AG10803 (cell line): ENCODE measurements at regions not wholly inside any gene's neighbourhood (a gene's known extent, or its start where the extent isn't known, plus 50 kb on each side); places are given as distances from the start of the nearest gene placed in this dataset.

Experiments used
- DNase-seq: peaks from one replicate; pipeline ENCODE4 v3.0.0; 2010; ENCODE audit warnings: low read depth
- H3K4me3 ChIP-seq: 2 replicates; pipeline ENCODE4 v1.5.1; 2011; ENCODE audit warnings: mild to moderate bottlenecking, low read length, control low read depth
- TF ChIP-seq, protein P1 (sequence below): conservative IDR thresholded peaks from 2 replicates; pipeline ENCODE4 v1.5.1; 2011; ENCODE audit warnings: mild to moderate bottlenecking, low read length, control low read depth, inconsistent platforms

GRCh38 chr7:54161621-54162020 is 380.6 kb upstream of the VSTM2A start:
- TF ChIP-seq, protein P1, sequence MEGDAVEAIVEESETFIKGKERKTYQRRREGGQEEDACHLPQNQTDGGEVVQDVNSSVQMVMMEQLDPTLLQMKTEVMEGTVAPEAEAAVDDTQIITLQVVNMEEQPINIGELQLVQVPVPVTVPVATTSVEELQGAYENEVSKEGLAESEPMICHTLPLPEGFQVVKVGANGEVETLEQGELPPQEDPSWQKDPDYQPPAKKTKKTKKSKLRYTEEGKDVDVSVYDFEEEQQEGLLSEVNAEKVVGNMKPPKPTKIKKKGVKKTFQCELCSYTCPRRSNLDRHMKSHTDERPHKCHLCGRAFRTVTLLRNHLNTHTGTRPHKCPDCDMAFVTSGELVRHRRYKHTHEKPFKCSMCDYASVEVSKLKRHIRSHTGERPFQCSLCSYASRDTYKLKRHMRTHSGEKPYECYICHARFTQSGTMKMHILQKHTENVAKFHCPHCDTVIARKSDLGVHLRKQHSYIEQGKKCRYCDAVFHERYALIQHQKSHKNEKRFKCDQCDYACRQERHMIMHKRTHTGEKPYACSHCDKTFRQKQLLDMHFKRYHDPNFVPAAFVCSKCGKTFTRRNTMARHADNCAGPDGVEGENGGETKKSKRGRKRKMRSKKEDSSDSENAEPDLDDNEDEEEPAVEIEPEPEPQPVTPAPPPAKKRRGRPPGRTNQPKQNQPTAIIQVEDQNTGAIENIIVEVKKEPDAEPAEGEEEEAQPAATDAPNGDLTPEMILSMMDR = no peak
- no peak overlapping the region for H3K4me3 ChIP-seq
- DNase-seq = no peak

DNA sequence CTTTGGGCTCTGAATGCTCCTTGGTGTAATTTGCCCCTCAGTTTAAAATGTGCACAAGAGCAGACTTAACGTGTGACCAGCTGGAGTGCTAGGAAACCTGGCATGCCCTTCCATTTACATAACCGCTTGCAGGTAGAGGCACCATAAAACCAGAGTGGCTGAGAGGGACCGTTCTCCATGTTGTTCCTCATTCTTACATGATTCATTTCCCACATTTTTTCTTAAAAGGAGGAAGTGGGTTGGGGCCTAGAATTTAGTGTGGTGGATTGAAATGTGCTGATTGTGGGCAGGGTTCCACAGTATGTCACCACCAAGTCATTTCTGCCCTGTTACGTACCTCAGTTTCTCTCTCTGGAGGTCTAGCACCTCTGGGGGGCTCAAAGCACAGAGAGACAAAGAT is 375.8 kb upstream of the VSTM2A start:
- DNase-seq = no peak
- TF ChIP-seq, protein P1 = no peak
- H3K4me3 ChIP-seq = no peak overlapping the region

DNA sequence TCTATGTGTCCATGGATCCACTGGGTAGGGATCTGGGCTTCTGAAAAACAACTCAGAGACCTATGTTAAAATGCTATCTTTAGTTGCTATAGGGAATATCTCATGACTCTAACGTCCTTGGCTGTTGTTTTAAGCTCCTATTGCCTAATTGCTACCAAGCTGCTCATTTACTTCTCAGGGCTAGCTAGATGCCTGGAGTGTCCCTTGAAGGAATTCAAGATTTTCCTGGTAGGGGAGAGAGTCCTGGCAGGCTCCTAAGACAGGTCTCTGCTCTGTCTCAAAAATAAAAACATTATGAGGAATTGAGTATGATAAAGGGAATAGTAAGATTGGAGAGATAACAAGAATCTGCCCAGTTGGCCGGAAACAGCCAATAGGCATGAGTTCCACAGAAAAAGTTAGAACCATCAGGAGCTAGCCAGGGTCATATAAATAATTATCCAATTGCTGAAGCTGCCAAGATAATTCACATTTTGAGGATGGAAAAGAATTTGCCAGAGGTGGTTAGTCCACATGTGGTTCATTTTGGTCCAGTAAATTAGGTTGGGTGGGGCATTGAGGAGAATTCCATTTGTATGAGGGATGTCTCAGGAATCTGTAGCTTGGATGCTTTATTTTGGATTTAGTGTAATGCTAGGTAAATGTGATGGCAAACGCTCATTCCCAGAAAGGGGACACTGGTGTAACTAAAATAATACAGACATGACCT is 362.7 kb upstream of the VSTM2A start:
- TF ChIP-seq, protein P1 = no peak
- DNase-seq = no peak
- H3K4me3 ChIP-seq = no peak overlapping the region

DNA sequence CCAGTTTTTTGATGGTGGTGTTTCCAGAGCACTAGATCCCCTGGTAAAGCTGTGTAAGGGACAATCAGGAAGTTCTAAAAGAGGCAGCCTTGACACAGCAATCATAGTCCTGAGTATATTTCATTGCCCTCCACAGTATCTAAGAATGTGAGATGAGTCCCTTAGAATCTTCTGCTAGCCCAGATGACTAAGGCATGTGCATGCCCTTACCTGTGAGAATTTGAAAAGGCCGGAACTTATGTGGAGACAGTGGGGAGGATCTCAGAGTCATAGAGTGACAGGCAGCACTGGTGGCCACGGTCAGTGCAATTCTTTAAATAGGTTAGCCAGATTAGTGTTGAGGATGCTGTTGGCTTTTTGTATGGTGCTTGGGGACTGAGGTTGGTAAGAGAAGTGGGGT is 361.4 kb upstream of the VSTM2A start:
- H3K4me3 ChIP-seq = no peak overlapping the region
- TF ChIP-seq, protein P1 = no peak
- DNase-seq = no peak

DNA sequence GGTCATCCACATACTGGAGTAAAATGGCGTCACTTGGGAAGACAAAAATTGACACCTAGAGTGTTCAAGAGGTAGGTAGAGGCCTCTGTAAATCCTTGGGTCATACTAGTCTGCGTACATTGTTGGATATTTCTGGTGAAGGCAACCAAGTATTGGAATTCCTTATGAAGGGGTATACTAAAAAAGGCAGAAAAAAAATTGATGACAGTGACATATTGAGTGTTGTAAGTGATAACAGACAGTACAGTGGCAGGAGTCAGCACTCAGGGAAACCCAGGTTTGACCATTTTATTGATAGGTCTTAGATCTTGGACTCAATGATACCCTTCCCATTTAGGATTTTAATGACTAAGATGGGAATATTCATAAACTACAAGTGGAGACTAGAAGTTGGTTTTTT is 359.1 kb upstream of the VSTM2A start:
- H3K4me3 ChIP-seq = no peak overlapping the region
- no peak for DNase-seq
- TF ChIP-seq, protein P1 = no peak

GRCh38 chr7:54186336-54186735 is 355.8 kb upstream of the VSTM2A start:
- TF ChIP-seq, protein P1 = no peak
- DNase-seq = no peak
- no peak overlapping the region for H3K4me3 ChIP-seq

DNA sequence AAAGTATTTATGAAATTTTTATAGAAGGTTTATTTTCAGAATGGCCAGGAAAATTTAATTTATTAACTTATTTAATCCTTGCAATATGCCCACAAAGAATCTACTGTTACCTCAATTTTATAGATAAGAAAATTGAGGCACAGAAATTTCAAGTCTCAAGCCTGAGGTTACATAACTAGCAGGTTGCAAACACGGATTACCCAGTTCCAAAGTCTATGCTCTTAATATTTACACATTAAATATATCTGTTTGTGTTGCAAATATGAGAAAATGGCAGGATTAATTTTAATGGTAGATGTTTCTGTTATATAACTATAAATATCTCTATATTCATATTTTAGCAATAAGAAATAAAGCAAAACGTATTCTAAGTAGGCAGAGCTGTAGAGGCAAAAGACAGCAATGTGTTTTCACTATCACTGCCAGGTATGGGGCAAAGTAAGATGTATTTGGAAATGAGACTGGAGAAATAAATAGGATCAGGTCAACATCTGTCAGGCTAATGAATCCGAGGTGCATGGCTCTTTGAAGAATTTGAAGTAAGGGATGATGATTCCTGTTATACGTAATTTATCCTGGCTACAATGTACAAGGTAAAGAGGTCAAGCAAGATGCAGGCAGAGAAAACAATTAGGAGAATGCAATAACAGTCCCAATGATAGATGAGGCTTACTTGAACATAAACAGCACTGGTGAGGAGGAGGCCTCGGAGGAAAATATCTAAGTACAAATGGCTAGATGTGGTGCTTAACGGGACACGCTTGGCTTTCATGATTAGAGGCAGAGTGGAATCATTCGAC is 354.1 kb upstream of the VSTM2A start:
- no peak for DNase-seq
- H3K4me3 ChIP-seq = no peak overlapping the region
- TF ChIP-seq, protein P1 = no peak
